ENCODE measurements at regions not wholly inside any gene's neighbourhood (a gene's known extent, or its start where the extent isn't known, plus 50 kb on each side); places are given as distances from the start of the nearest gene placed in this dataset.

- DNase-seq (ENCODE audit: extremely low spot score) = no peak
- ChIA-PET POLR2A (no interaction called here), CTCF (interaction anchor here (0.6 kb wide), 1 partner anchor 282 kb away, joined by 3 read pairs; no protein-coding TSS in a partner anchor)
- TF ChIP-seq CTCF (IDR thresholded peaks at IDR 0.05; ENCODE audit: control extremely low read depth, extremely low read depth, low read depth, missing control alignments) = no peak
Observed at GRCh38 chr3:41118461-41119390, 80.6 kb upstream of the CTNNB1 start.

GRCh38 chr3:41120460-41120859 lies 78.8 kb upstream of the CTNNB1 start:
- ChIA-PET POLR2A (no interaction called here), CTCF (interaction anchor here (1.2 kb wide), 1 partner anchor 9 kb away, joined by 3 read pairs; no protein-coding TSS in a partner anchor)
- DNase-seq (ENCODE audit: extremely low spot score) = no peak
- TF ChIP-seq CTCF (IDR thresholded peaks at IDR 0.05; ENCODE audit: control extremely low read depth, extremely low read depth, low read depth, missing control alignments) = no peak

GRCh38 chr3:41125258-41125657 lies 74.0 kb upstream of the CTNNB1 start:
- POLR2A ChIA-PET = interaction anchor here (0.5 kb wide), 1 partner anchor 74 kb away, joined by 5 read pairs; the partner anchor contains the start of gene CTNNB1
- DNase-seq (ENCODE audit: extremely low spot score) = no peak
- no peak for TF ChIP-seq CTCF (IDR thresholded peaks at IDR 0.05; ENCODE audit: control extremely low read depth, extremely low read depth, low read depth, missing control alignments)
- CTCF ChIA-PET = interaction anchor here (1.5 kb wide), 1 partner anchor 16 kb away, joined by 3 read pairs; no protein-coding TSS in a partner anchor

GRCh38 chr3:41126472-41126871 lies 72.8 kb upstream of the CTNNB1 start:
- ChIA-PET CTCF (interaction anchor here (0.9 to 2.3 kb wide), 3 partner anchors 11 to 15 kb away, joined by 3 to 9 read pairs (median 3); no protein-coding TSS in a partner anchor), POLR2A (no interaction called here)
- DNase-seq (ENCODE audit: extremely low spot score) = no peak
- no peak for TF ChIP-seq CTCF (IDR thresholded peaks at IDR 0.05; ENCODE audit: control extremely low read depth, extremely low read depth, low read depth, missing control alignments)

- ChIA-PET CTCF (interaction anchor here (2.3 kb wide), 1 partner anchor 11 kb away, joined by 9 read pairs; no protein-coding TSS in a partner anchor), POLR2A (no interaction called here)
- TF ChIP-seq CTCF (IDR thresholded peaks at IDR 0.05; ENCODE audit: control extremely low read depth, extremely low read depth, low read depth, missing control alignments) = no peak
- DNase-seq (ENCODE audit: extremely low spot score) = no peak
Observed at GRCh38 chr3:41126961-41127360, 72.3 kb upstream of the CTNNB1 start.

GRCh38 chr3:41127414-41127813 lies 71.9 kb upstream of the CTNNB1 start:
- CTCF ChIA-PET = interaction anchor here (2.3 kb wide), 1 partner anchor 11 kb away, joined by 9 read pairs; no protein-coding TSS in a partner anchor
- TF ChIP-seq CTCF (IDR thresholded peaks at IDR 0.05; ENCODE audit: control extremely low read depth, extremely low read depth, low read depth, missing control alignments) = no peak
- DNase-seq (ENCODE audit: extremely low spot score) = no peak
- POLR2A ChIA-PET = no interaction called here

Data from GM10248 (cell line).